ENCODE measurements at regions not wholly inside any gene's neighbourhood (a gene's known extent, or its start where the extent isn't known, plus 50 kb on each side); places are given as distances from the start of the nearest gene placed in this dataset.

DNA sequence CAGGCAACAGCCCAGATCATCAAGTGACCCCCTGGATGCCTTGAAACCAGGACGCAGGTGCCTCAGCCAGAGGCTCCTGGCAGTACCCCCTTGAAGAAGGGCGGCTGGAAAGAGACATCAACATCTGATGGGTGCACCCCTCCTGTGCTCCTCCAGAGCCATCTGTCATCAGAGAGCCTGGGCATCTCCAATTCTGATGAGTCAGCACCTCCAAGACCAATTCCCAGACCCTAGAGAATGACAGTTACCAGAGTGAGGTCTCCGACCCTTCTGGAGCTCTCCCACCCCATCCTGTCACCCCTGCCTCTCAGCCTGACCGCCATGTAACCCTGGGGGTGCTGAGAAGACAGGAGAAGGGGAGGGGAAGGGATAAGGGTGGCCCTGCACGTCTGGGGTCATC lies 433.7 kb downstream of the SOX9 start:
- no peak for TF ChIP-seq CSDC2 (CRISPR knock-in tag; IDR thresholded peaks at IDR 0.05)
- TF ChIP-seq, protein P1, sequence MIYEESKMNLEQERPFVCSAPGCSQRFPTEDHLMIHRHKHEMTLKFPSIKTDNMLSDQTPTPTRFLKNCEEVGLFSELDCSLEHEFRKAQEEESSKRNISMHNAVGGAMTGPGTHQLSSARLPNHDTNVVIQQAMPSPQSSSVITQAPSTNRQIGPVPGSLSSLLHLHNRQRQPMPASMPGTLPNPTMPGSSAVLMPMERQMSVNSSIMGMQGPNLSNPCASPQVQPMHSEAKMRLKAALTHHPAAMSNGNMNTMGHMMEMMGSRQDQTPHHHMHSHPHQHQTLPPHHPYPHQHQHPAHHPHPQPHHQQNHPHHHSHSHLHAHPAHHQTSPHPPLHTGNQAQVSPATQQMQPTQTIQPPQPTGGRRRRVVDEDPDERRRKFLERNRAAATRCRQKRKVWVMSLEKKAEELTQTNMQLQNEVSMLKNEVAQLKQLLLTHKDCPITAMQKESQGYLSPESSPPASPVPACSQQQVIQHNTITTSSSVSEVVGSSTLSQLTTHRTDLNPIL (CRISPR knock-in tag; IDR thresholded peaks at IDR 0.05; ENCODE audit: low read depth): no peak
- TF ChIP-seq ISL1 (CRISPR knock-in tag; IDR thresholded peaks at IDR 0.05): no peak
- no peak for TF ChIP-seq ARNTL (CRISPR knock-in tag; IDR thresholded peaks at IDR 0.05; ENCODE audit: borderline replicate concordance, low read depth)
- no peak for TF ChIP-seq ZC3H10 (CRISPR knock-in tag; IDR thresholded peaks at IDR 0.05)
- TF ChIP-seq, protein P2, sequence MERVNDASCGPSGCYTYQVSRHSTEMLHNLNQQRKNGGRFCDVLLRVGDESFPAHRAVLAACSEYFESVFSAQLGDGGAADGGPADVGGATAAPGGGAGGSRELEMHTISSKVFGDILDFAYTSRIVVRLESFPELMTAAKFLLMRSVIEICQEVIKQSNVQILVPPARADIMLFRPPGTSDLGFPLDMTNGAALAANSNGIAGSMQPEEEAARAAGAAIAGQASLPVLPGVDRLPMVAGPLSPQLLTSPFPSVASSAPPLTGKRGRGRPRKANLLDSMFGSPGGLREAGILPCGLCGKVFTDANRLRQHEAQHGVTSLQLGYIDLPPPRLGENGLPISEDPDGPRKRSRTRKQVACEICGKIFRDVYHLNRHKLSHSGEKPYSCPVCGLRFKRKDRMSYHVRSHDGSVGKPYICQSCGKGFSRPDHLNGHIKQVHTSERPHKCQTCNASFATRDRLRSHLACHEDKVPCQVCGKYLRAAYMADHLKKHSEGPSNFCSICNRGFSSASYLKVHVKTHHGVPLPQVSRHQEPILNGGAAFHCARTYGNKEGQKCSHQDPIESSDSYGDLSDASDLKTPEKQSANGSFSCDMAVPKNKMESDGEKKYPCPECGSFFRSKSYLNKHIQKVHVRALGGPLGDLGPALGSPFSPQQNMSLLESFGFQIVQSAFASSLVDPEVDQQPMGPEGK (CRISPR knock-in tag; IDR thresholded peaks at IDR 0.05; ENCODE audit: borderline replicate concordance): no peak
- TF ChIP-seq ZNF70 (CRISPR knock-in tag; IDR thresholded peaks at IDR 0.05): no peak

DNA sequence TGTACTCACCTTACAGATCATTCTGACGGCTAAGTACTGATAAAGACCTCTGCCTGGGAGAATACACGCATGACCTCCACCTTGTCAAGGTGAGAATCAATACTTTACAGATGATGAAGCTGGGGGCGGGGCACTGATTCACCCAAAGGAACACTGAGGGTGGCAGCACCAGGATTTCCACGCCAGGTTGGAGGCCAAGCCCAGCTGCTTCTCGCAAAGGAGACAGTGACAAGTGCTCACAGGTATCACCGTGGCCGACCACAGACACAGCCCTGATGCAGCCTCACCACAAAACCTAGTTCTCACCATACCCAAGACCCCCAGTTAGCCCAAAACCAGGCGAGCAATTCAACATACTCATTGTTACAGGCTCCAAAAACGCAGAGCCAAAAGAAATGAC lies 434.2 kb downstream of the SOX9 start:
- TF ChIP-seq CSDC2 (CRISPR knock-in tag; IDR thresholded peaks at IDR 0.05) (no peak), ZNF70 (CRISPR knock-in tag; IDR thresholded peaks at IDR 0.05) (no peak), PPARA (CRISPR knock-in tag; IDR thresholded peaks at IDR 0.05; ENCODE audit: borderline replicate concordance) (no peak), GLIS3 (CRISPR knock-in tag; IDR thresholded peaks at IDR 0.05) (no peak), BACH2 (CRISPR knock-in tag; IDR thresholded peaks at IDR 0.05; ENCODE audit: borderline replicate concordance) (no peak), ZNF8 (CRISPR knock-in tag; IDR thresholded peaks at IDR 0.05) (no peak), TCF4 (CRISPR knock-in tag; IDR thresholded peaks at IDR 0.05; ENCODE audit: borderline replicate concordance) (no peak), ISL1 (CRISPR knock-in tag; IDR thresholded peaks at IDR 0.05) (no peak), TOX (CRISPR knock-in tag; IDR thresholded peaks at IDR 0.05; ENCODE audit: borderline replicate concordance) (no peak), OSR1 (CRISPR knock-in tag; IDR thresholded peaks at IDR 0.05) (no peak), ZFP30 (CRISPR knock-in tag; IDR thresholded peaks at IDR 0.05) (no peak), RARB (CRISPR knock-in tag; IDR thresholded peaks at IDR 0.05) (no peak), ZNF565 (CRISPR knock-in tag; conservative IDR thresholded peaks at IDR 0.05; ENCODE audit: low read depth) (no peak), ARNTL (CRISPR knock-in tag; IDR thresholded peaks at IDR 0.05; ENCODE audit: borderline replicate concordance, low read depth) (no peak), SNAI2 (CRISPR knock-in tag; IDR thresholded peaks at IDR 0.05) (no peak)
- TF ChIP-seq, protein P3, sequence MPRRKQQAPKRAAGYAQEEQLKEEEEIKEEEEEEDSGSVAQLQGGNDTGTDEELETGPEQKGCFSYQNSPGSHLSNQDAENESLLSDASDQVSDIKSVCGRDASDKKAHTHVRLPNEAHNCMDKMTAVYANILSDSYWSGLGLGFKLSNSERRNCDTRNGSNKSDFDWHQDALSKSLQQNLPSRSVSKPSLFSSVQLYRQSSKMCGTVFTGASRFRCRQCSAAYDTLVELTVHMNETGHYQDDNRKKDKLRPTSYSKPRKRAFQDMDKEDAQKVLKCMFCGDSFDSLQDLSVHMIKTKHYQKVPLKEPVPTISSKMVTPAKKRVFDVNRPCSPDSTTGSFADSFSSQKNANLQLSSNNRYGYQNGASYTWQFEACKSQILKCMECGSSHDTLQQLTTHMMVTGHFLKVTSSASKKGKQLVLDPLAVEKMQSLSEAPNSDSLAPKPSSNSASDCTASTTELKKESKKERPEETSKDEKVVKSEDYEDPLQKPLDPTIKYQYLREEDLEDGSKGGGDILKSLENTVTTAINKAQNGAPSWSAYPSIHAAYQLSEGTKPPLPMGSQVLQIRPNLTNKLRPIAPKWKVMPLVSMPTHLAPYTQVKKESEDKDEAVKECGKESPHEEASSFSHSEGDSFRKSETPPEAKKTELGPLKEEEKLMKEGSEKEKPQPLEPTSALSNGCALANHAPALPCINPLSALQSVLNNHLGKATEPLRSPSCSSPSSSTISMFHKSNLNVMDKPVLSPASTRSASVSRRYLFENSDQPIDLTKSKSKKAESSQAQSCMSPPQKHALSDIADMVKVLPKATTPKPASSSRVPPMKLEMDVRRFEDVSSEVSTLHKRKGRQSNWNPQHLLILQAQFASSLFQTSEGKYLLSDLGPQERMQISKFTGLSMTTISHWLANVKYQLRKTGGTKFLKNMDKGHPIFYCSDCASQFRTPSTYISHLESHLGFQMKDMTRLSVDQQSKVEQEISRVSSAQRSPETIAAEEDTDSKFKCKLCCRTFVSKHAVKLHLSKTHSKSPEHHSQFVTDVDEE (CRISPR knock-in tag; IDR thresholded peaks at IDR 0.05): no peak
- TF ChIP-seq, protein P2 (CRISPR knock-in tag; IDR thresholded peaks at IDR 0.05; ENCODE audit: borderline replicate concordance): no peak
- TF ChIP-seq, protein P4, sequence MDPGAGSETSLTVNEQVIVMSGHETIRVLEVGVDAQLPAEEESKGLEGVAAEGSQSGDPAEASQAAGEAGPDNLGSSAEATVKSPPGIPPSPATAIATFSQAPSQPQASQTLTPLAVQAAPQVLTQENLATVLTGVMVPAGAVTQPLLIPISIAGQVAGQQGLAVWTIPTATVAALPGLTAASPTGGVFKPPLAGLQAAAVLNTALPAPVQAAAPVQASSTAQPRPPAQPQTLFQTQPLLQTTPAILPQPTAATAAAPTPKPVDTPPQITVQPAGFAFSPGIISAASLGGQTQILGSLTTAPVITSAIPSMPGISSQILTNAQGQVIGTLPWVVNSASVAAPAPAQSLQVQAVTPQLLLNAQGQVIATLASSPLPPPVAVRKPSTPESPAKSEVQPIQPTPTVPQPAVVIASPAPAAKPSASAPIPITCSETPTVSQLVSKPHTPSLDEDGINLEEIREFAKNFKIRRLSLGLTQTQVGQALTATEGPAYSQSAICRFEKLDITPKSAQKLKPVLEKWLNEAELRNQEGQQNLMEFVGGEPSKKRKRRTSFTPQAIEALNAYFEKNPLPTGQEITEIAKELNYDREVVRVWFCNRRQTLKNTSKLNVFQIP (CRISPR knock-in tag; IDR thresholded peaks at IDR 0.05; ENCODE audit: borderline replicate concordance, low read depth): no peak
- TF ChIP-seq, protein P5, sequence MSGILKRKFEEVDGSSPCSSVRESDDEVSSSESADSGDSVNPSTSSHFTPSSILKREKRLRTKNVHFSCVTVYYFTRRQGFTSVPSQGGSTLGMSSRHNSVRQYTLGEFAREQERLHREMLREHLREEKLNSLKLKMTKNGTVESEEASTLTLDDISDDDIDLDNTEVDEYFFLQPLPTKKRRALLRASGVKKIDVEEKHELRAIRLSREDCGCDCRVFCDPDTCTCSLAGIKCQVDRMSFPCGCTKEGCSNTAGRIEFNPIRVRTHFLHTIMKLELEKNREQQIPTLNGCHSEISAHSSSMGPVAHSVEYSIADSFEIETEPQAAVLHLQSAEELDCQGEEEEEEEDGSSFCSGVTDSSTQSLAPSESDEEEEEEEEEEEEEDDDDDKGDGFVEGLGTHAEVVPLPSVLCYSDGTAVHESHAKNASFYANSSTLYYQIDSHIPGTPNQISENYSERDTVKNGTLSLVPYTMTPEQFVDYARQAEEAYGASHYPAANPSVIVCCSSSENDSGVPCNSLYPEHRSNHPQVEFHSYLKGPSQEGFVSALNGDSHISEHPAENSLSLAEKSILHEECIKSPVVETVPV (CRISPR knock-in tag; IDR thresholded peaks at IDR 0.05): no peak
- TF ChIP-seq, protein P1 (CRISPR knock-in tag; IDR thresholded peaks at IDR 0.05; ENCODE audit: low read depth): no peak
- ATAC-seq: no peak

More for the DNA sequence above, 433.7 kb downstream of the SOX9 start:
- no peak for ATAC-seq
